H1 (cell line): ENCODE measurements at regions not wholly inside any gene's neighbourhood (a gene's known extent, or its start where the extent isn't known, plus 50 kb on each side); places are given as distances from the start of the nearest gene placed in this dataset.

Source experiments
- CTCF ChIA-PET: fragments of 300-600 bp; sonication (Branson Sonifier 250); formaldehyde crosslinking; loops from one replicate; lab custom pipeline; 2021; ENCODE audit not compliant: partially characterized antibody; lab: Charles Lee
- POLR2A ChIA-PET: fragments of 300-600 bp; sonication (Branson Sonifier 250); formaldehyde crosslinking; loops from one replicate; lab custom pipeline; 2021; ENCODE audit warnings: inconsistent platforms; ENCODE audit not compliant: partially characterized antibody; lab: Charles Lee
- DNase-seq, 2 experiments: peaks; one replicate each; pipeline versions ENCODE4 v3.0.0 to v3.0.0-alpha.2; 2010 to 2022; ENCODE audit warnings: low spot score in 2 of 2, low read depth in 1 of 2, mixed read lengths in 1 of 2
- FAIRE-seq: peaks from 2 replicates; lab custom pipeline; 2011; peaks lifted over from hg19 to GRCh38; lab: Jason Lieb, UNC
- H2AFZ ChIP-seq: 2 replicates; pipeline ENCODE4 v1.8.1; 2012; ENCODE audit warnings: low read length, inconsistent platforms
- H2AK5ac ChIP-seq: 2 replicates; pipeline ENCODE4 v1.6.1; 2013; ENCODE audit warnings: low read depth, low read length
- H2BK120ac ChIP-seq: replicated peaks from 2 replicates; pipeline ENCODE3; 2013; ENCODE audit warnings: low read depth, low read length, inconsistent platforms
- H2BK12ac ChIP-seq: 2 replicates; pipeline ENCODE4 v1.6.1; 2013; ENCODE audit warnings: low read depth, low read length
- H2BK15ac ChIP-seq: 2 replicates; pipeline ENCODE4 v1.6.1; 2013; ENCODE audit warnings: low read length
- H2BK20ac ChIP-seq: 2 replicates; pipeline ENCODE4 v1.6.1; 2013; ENCODE audit warnings: low read length
- H2BK5ac ChIP-seq: 2 replicates; pipeline ENCODE4 v1.6.1; 2013; ENCODE audit warnings: low read depth, low read length
- H3K14ac ChIP-seq: 2 replicates; pipeline ENCODE4 v1.6.1; 2013; ENCODE audit warnings: inconsistent platforms; ENCODE audit not compliant: insufficient read length
- H3K18ac ChIP-seq: 2 replicates; pipeline ENCODE4 v1.6.1; 2013; ENCODE audit warnings: low read length; ENCODE audit errors: extremely low read depth
- H3K23ac ChIP-seq: 2 replicates; pipeline ENCODE4 v1.6.1; 2013; ENCODE audit warnings: inconsistent platforms; ENCODE audit not compliant: insufficient read length
- H3K23me2 ChIP-seq: 2 replicates; pipeline ENCODE4 v1.6.1; 2013; ENCODE audit warnings: low read depth, low read length
- H3K27ac ChIP-seq: 2 replicates; pipeline ENCODE4 v1.6.1; 2011; ENCODE audit warnings: low read depth, low read length, inconsistent platforms
- H3K27me3 ChIP-seq, 4 experiments: replicated peaks in 1 of 4; 1 replicate in 1 of 4; 2 replicates in 3 of 4; pipeline versions ENCODE4 v1.6.1 to v1.8.1; 2011 to 2013; ENCODE audit warnings: low read length in 3 of 4, mild to moderate bottlenecking in 3 of 4, inconsistent platforms in 2 of 4, mixed read lengths in 2 of 4, moderate library complexity in 1 of 4; ENCODE audit not compliant: control insufficient read depth in 3 of 4, insufficient read depth in 3 of 4; ENCODE audit errors: extremely low read depth in 1 of 4
- H3K36me3 ChIP-seq, 4 experiments: 2 replicates each; pipeline versions ENCODE4 v1.6.1 to v1.8.1; 2011 to 2013; ENCODE audit warnings: mild to moderate bottlenecking in 4 of 4, low read length in 3 of 4, moderate library complexity in 2 of 4, control low read depth in 1 of 4, inconsistent platforms in 1 of 4; ENCODE audit not compliant: insufficient read depth in 4 of 4, control insufficient read depth in 2 of 4
- H3K4ac ChIP-seq: replicated peaks from 2 replicates; pipeline ENCODE3; 2013; ENCODE audit warnings: low read length, low read depth, mixed read lengths, inconsistent platforms; ENCODE audit not compliant: insufficient read length
- H3K4me1 ChIP-seq, 4 experiments: replicated peaks in 1 of 4; 1 replicate in 1 of 4; 2 replicates in 3 of 4; pipeline versions ENCODE4 v1.6.1 to v1.8.1; 2011 to 2013; ENCODE audit warnings: low read length in 3 of 4, inconsistent platforms in 2 of 4, mixed read lengths in 1 of 4; ENCODE audit not compliant: insufficient read depth in 4 of 4, control insufficient read depth in 3 of 4
- H3K4me2 ChIP-seq, 2 experiments: 2 replicates each; pipeline versions ENCODE4 v1.6.1 to v1.8.1; 2011 to 2013; ENCODE audit warnings: low read depth in 2 of 2, low read length in 2 of 2, control low read depth in 1 of 2, inconsistent platforms in 1 of 2, mild to moderate bottlenecking in 1 of 2; ENCODE audit not compliant: insufficient read depth in 1 of 2
- H3K4me3 ChIP-seq, 4 experiments: fragments of 200-600, 300-600 bp in 1 of 4; sonication (generic), shearing (Covaris generic), sonication (Bioruptor Twin) in 1 of 4; 2 replicates each; pipeline versions ENCODE4 v1.5.1 to v1.8.1; 2011 to 2016; ENCODE audit warnings: low read length in 4 of 4, low read depth in 3 of 4, control low read depth in 2 of 4, inconsistent platforms in 2 of 4, mild to moderate bottlenecking in 2 of 4, mixed read lengths in 1 of 4, moderate library complexity in 1 of 4; ENCODE audit not compliant: insufficient read depth in 2 of 4; ENCODE audit errors: extremely low read depth in 1 of 4
- H3K56ac ChIP-seq: replicated peaks from 2 replicates; pipeline ENCODE3; 2013; ENCODE audit warnings: low read depth, mild to moderate bottlenecking, mixed read lengths, low read length, inconsistent platforms; ENCODE audit not compliant: insufficient read length
- H3K79me1 ChIP-seq: 2 replicates; pipeline ENCODE4 v1.6.1; 2013; ENCODE audit warnings: low read depth, low read length, control low read depth
- H3K79me2 ChIP-seq, 2 experiments: 2 replicates each; pipeline versions ENCODE4 v1.6.1 to v1.8.1; 2012 to 2013; ENCODE audit warnings: low read length in 2 of 2, mild to moderate bottlenecking in 2 of 2, inconsistent platforms in 1 of 2; ENCODE audit not compliant: insufficient read depth in 2 of 2, control insufficient read depth in 1 of 2
- H3K9ac ChIP-seq, 4 experiments: replicated peaks in 1 of 4; 1 replicate in 1 of 4; 2 replicates in 3 of 4; pipeline versions ENCODE4 v1.6.1 to v1.8.1; 2011 to 2013; ENCODE audit warnings: low read depth in 3 of 4, low read length in 3 of 4, control low read depth in 2 of 4, mild to moderate bottlenecking in 2 of 4, moderate library complexity in 2 of 4, inconsistent platforms in 1 of 4; ENCODE audit errors: extremely low read depth in 1 of 4
- H3K9me3 ChIP-seq, 2 experiments: 2 replicates each; pipeline versions ENCODE4 v1.6.1 to v1.8.1; 2012 to 2013; ENCODE audit warnings: mild to moderate bottlenecking in 2 of 2, moderate library complexity in 2 of 2, control low read depth in 1 of 2, inconsistent platforms in 1 of 2, low read depth in 1 of 2, low read length in 1 of 2, mixed read lengths in 1 of 2; ENCODE audit not compliant: insufficient read depth in 2 of 2
- H4K20me1 ChIP-seq, 2 experiments: replicated peaks in 1 of 2; 2 replicates each; pipeline versions ENCODE3 to v1.8.1; 2011 to 2013; ENCODE audit warnings: inconsistent platforms in 2 of 2, low read length in 2 of 2, mild to moderate bottlenecking in 1 of 2; ENCODE audit not compliant: insufficient read depth in 2 of 2, control insufficient read depth in 1 of 2
- H4K5ac ChIP-seq: 2 replicates; pipeline ENCODE4 v1.6.1; 2013; ENCODE audit warnings: low read length, low read depth, mixed read lengths, inconsistent platforms; ENCODE audit not compliant: insufficient read length
- H4K8ac ChIP-seq: 2 replicates; pipeline ENCODE4 v1.8.0; 2013; ENCODE audit warnings: mild to moderate bottlenecking, moderate library complexity, low read length, inconsistent platforms; ENCODE audit not compliant: insufficient read depth; ENCODE audit errors: extremely low read depth
- H4K91ac ChIP-seq: replicated peaks from 2 replicates; pipeline ENCODE3; 2013; ENCODE audit warnings: low read length, mixed read lengths, inconsistent platforms; ENCODE audit not compliant: insufficient read length
- MAFK ChIP-seq: IDR thresholded peaks from 2 replicates; pipeline ENCODE4 v1.6.1; 2012; ENCODE audit warnings: low read depth, mild to moderate bottlenecking, improper control_type of control experiment, low read length
- PHF8 ChIP-seq: fragments of 200-600 bp; sonication (generic); conservative IDR thresholded peaks from 2 replicates; pipeline ENCODE4 v1.7.1; 2012; ENCODE audit warnings: low read depth, mild to moderate bottlenecking, inconsistent platforms, low read length, moderate library complexity
- SIRT6 ChIP-seq: IDR thresholded peaks from one replicate; pipeline ENCODE4 v1.7.1; 2012; ENCODE audit warnings: low read length, inconsistent platforms
- WGBS, 2 experiments: shearing (Covaris generic) in 1 of 2; methylation state at CpG; one replicate each; pipeline versions ENCODE4 v1.1.6 to v1.1.7; 2013 to 2015; ENCODE audit warnings: low lambda C conversion rate in 2 of 2, mixed read lengths in 2 of 2, inconsistent platforms in 1 of 2, low coverage in 1 of 2, missing lambda C conversion rate in 1 of 2; ENCODE audit not compliant: insufficient replicate concordance in 2 of 2, insufficient coverage in 1 of 2, insufficient read length in 1 of 2; ENCODE audit errors: extremely low coverage in 1 of 2, missing lambda C conversion rate in 1 of 2; 5-methylcytosine and 5-hydroxymethylcytosine counted together

DNA sequence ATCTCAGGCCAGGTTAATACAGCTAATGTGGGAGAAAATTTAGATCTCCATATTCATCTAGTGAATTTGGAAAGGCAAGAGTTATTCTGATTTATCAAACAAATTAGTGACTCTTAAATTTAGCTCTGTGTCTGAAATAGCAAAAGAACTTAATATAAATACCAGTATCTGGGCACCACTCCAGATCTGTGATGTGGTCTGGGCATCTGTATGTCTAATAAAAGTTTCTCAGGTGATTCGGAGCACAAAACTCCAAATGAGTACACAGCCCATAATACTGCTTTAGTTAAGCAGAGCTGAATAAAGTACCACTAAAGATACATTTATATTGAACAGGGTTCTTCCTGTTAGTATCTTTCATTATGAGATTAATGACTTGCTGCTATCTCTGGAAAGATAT lies 261.4 kb downstream of the BAMBI start:
- Histone ChIP-seq H2AK5ac (no peak overlapping the region), H4K91ac (no peak overlapping the region), H2BK120ac (no peak overlapping the region), H3K36me3 (no peaks in the 10 kb centered on the region), H3K14ac (no peak overlapping the region), H3K27ac (no peak overlapping the region), H2BK5ac (no peak overlapping the region), H3K27me3 (no peaks in the 10 kb centered on the region), H3K4me2 (peak overlapping the region in 1 of 2 experiments; percentile 78; a peak in 2 of 4 replicates), H3K23me2 (no peaks in the 10 kb centered on the region), H3K18ac (no peak overlapping the region), H2AFZ (no peak overlapping the region), H2BK15ac (no peak overlapping the region), H3K23ac (no peak overlapping the region), H4K8ac (no peak overlapping the region), H2BK12ac (no peak overlapping the region), H3K9me3 (peaks cover 1 to 7% of the 10 kb centered on the region in 2 experiments; a peak in 1 of 4 replicates), H3K4me3 (peak overlapping the region in 1 of 4 experiments; percentile 61; a peak in 2 of 8 replicates), H2BK20ac (no peak overlapping the region), H3K9ac (no peak overlapping the region), H4K20me1 (no peaks in the 10 kb centered on the region), H3K79me1 (no peaks in the 10 kb centered on the region), H4K5ac (no peak overlapping the region), H3K56ac (no peak overlapping the region), H3K4ac (no peak overlapping the region), H3K79me2 (no peaks in the 10 kb centered on the region), H3K4me1 (no peaks in the 10 kb centered on the region)
- TF ChIP-seq MAFK (no peak), PHF8 (no peak), SIRT6 (no peak)
- FAIRE-seq (no peak), DNase-seq (no peak)
- ChIA-PET CTCF (interaction anchor here (0.6 to 5.0 kb wide), 31 partner anchors 9 to 315 kb away, joined by 3 to 27 read pairs (median 4); no protein-coding TSS in a partner anchor), POLR2A (interaction anchor here (1.0 kb wide), 1 partner anchor 10 kb away, joined by 4 read pairs; no protein-coding TSS in a partner anchor)
- 94% methylated on average over 1 of the region's 1 CpG; no CpG with 5 or more reads in 1 of the 2 experiments for WGBS, 2 experiments
